SK-N-MC (cell line): ENCODE measurements at regions not wholly inside any gene's neighbourhood (a gene's known extent, or its start where the extent isn't known, plus 50 kb on each side); places are given as distances from the start of the nearest gene placed in this dataset.
A peak's percentile ranks its signal among the peaks of the same experiment; 100 is the strongest.

Experiments used
- DNase-seq: peaks from one replicate; pipeline ENCODE4 v3.0.0-alpha.2; 2011; ENCODE audit warnings: low read depth, low spot score
- H3K27ac ChIP-seq: fragments of 200-600 bp; sonication (generic); 2 replicates; pipeline ENCODE4 v1.5.1; 2016; ENCODE audit warnings: mixed run types
- H3K36me3 ChIP-seq: fragments of 200-600 bp; sonication (generic); 2 replicates; pipeline ENCODE4 v1.6.1; 2017; ENCODE audit warnings: antibody characterized with exemption, low read length, mixed read lengths; ENCODE audit not compliant: insufficient read depth
- H3K4me3 ChIP-seq: fragments of 200-600 bp; sonication (generic); 2 replicates; pipeline ENCODE4 v1.5.1; 2016
- H3K9ac ChIP-seq: fragments of 200-600 bp; sonication (generic); 2 replicates; pipeline ENCODE4 v1.8.0; 2017; ENCODE audit warnings: mixed run types, mixed read lengths; ENCODE audit not compliant: insufficient read length
- H3K9me3 ChIP-seq: fragments of 200-600 bp; sonication (generic); 2 replicates; pipeline ENCODE4 v1.6.1; 2017; ENCODE audit warnings: low read depth, mild to moderate bottlenecking, antibody characterized with exemption, low read length, moderate library complexity, mixed read lengths
- EZH2 ChIP-seq: fragments of 200-600 bp; sonication (generic); IDR thresholded peaks from one replicate; pipeline ENCODE4 v1.6.1; 2017; ENCODE audit warnings: antibody characterized with exemption
- FOXP2 ChIP-seq: optimal IDR thresholded peaks from 2 replicates; pipeline ENCODE3; 2011; ENCODE audit warnings: mild to moderate bottlenecking, moderate library complexity; ENCODE audit not compliant: insufficient read depth; ENCODE audit errors: extremely low read length, control extremely low read depth
- POLR2AphosphoS5 ChIP-seq: IDR thresholded peaks from 2 replicates; pipeline ENCODE4 v1.6.1; 2012; ENCODE audit warnings: mild to moderate bottlenecking, low read depth, low read length, borderline replicate concordance

DNA sequence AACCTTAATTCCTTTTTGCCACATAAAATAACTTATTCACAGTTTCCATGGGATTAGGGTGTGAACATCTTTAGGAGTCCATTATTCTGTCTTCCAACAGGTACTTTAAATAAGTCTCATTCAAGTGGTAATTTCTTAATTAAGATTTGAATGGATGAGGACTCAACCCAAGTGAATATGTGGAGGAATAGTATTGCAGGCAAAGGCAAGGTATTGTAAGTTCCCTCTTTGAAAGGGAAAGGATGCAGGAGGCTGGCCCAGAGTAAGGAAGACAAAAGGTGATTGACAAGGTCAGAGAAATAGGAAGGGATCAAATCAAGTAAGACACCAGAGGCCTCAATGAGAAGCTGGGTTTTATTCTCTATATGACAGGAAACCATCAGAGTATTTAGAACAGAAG is 238.2 kb upstream of the RBMS1 start:
- Histone ChIP-seq H3K4me3 (no peak overlapping the region), H3K27ac (no peak overlapping the region), H3K36me3 (no peaks in the 10 kb centered on the region), H3K9me3 (no peaks in the 10 kb centered on the region), H3K9ac (no peak overlapping the region)
- no peak for DNase-seq
- TF ChIP-seq POLR2AphosphoS5 (no peak), EZH2 (no peak), FOXP2 (no peak)

DNA sequence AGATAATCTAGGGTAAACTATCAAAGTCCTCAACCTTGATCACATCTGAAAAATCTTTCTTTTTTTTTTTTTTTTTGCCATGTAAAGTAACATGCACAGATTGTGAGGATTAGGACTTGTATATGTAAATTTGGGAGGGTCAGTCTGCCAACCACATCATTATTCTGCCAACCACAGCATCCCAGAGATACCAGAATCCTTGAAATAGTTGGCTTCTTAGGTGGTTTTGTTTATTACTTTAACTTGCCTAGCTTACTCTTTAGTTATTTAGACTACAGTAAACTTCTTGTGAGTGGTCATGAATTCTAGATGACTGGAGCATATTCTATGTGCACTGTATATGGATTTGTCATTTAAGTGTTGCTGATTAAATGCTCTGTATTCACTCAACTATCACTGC is 242.1 kb upstream of the RBMS1 start:
- Histone ChIP-seq H3K9me3 (no peaks in the 10 kb centered on the region), H3K4me3 (no peak overlapping the region), H3K27ac (no peak overlapping the region), H3K36me3 (no peaks in the 10 kb centered on the region), H3K9ac (no peak overlapping the region)
- no peak for DNase-seq
- TF ChIP-seq POLR2AphosphoS5 (no peak), EZH2 (no peak), FOXP2 (no peak)

DNA sequence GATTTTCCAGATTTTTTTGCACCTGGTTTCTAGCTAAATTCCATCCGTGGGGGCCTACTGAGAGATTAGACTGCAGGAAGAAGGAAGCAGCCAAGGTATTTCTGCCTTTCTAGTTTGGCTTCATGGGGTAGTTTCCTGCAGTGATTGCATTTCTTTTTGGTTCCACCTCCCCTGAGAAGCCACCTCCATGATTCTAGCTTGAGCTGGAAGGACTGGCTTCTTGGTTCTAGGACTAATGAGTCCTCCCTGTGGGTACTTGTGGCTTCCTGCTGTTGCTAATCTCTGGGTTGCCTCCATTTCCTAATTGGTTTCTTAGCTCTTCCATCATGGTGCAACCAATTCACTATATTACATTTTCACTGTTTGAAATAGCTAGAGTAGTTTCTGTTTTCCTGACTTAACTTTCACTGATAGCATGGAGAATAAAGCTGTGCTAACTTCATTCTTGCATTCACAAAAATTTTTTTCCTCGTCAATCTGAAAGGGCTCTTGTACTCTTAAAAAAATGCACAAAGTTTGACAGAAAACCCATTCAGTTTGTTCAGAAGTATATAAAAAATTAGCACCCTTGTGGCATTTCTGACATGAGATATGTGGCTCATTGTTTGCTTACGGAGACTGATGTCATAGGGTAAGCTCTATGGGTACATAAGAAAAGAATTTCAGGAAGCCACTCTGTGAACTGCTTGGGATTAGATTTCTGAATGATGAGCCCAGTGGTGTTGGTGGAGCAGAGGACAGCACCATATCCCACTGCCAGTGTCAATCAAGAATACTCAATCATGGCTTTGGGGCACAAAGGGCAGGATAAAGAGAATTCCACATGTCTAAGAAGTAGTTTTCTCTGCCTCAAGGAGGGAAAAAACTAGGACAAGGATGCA is 242.8 kb upstream of the RBMS1 start:
- Histone ChIP-seq H3K9ac (no peak overlapping the region), H3K4me3 (no peak overlapping the region), H3K9me3 (no peaks in the 10 kb centered on the region), H3K27ac (peak overlapping the region; percentile 8; the same call in 1 of the 2 replicates), H3K36me3 (no peaks in the 10 kb centered on the region)
- DNase-seq: no peak
- no peak for TF ChIP-seq FOXP2
- TF ChIP-seq EZH2: no peak
- TF ChIP-seq POLR2AphosphoS5: no peak

GRCh38 chr2:160737247-160737646 is 243.6 kb upstream of the RBMS1 start:
- Histone ChIP-seq H3K9ac (no peak overlapping the region), H3K9me3 (no peaks in the 10 kb centered on the region), H3K27ac (peak overlapping the region; percentile 8; the same call in 1 of the 2 replicates), H3K4me3 (no peak overlapping the region), H3K36me3 (no peaks in the 10 kb centered on the region)
- TF ChIP-seq EZH2 (no peak), POLR2AphosphoS5 (no peak), FOXP2 (no peak)
- no peak for DNase-seq

DNA sequence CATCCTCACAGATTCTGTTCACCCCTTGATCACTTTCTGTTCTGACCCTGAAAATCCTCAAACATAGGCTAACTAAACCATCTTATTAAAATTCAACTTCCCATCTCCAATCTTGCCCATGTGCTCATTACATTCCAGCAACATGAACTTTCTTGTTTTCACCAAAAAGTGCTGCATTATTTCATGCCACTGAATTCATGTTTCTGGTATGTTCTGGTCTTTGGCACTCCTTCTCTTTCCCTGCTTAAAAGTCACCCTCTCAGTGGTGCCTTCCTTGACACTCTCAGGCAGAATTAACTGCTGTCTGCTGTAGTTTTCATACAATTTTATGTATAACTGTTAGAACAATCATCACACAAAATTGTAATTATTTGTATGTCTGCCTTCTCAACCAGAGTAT is 247.7 kb upstream of the RBMS1 start:
- Histone ChIP-seq H3K27ac (no peak overlapping the region), H3K9me3 (no peaks in the 10 kb centered on the region), H3K4me3 (no peak overlapping the region), H3K36me3 (no peaks in the 10 kb centered on the region), H3K9ac (no peak overlapping the region)
- TF ChIP-seq FOXP2 (no peak), EZH2 (no peak), POLR2AphosphoS5 (no peak)
- DNase-seq: no peak

DNA sequence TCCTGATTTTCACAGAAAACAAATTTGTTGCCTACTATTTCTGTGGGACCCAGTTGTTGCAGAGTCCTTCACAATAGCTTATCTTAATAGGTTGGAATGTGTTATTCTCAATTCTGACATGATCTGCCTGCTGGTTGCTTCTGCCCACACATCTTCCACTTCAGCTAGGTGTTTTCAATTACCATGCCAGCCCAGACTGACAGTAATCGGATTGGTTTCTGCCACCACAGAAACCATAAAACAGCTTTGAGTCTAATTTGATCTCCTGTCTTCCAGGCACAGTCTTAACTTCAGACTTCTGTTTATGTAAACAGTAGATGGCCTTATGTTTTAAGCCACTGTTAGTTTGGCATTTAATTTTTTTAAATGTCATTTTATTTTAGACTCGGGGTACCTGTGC is 248.2 kb upstream of the RBMS1 start:
- Histone ChIP-seq H3K9ac (no peak overlapping the region), H3K4me3 (no peak overlapping the region), H3K36me3 (no peaks in the 10 kb centered on the region), H3K27ac (no peak overlapping the region), H3K9me3 (no peaks in the 10 kb centered on the region)
- DNase-seq: no peak
- TF ChIP-seq POLR2AphosphoS5: no peak

GRCh38 chr2:160742667-160743066 is 249.1 kb upstream of the RBMS1 start:
- H3K27ac ChIP-seq: no peak overlapping the region
- TF ChIP-seq POLR2AphosphoS5 (no peak), FOXP2 (no peak), EZH2 (no peak)
- no peaks in the 10 kb centered on the region for H3K36me3 ChIP-seq
- no peaks in the 10 kb centered on the region for H3K9me3 ChIP-seq
- H3K9ac ChIP-seq: no peak overlapping the region
- no peak overlapping the region for H3K4me3 ChIP-seq
- DNase-seq: no peak

- Histone ChIP-seq H3K4me3 (no peak overlapping the region), H3K27ac (no peak overlapping the region), H3K9ac (no peak overlapping the region), H3K36me3 (no peaks in the 10 kb centered on the region), H3K9me3 (no peaks in the 10 kb centered on the region)
- TF ChIP-seq EZH2 (no peak), FOXP2 (no peak), POLR2AphosphoS5 (no peak)
- DNase-seq: no peak
These were observed 254.0 kb upstream of the RBMS1 start for GRCh38 chr2:160747501-160748170.

- no peaks in the 10 kb centered on the region; the same call in 1 of the 2 replicates for H3K9me3 ChIP-seq
- H3K9ac ChIP-seq: no peak overlapping the region
- no peak for TF ChIP-seq POLR2AphosphoS5
- TF ChIP-seq FOXP2: no peak
- no peaks in the 10 kb centered on the region for H3K36me3 ChIP-seq
- H3K27ac ChIP-seq: no peak overlapping the region
- DNase-seq: no peak
- no peak overlapping the region for H3K4me3 ChIP-seq
These were observed 257.4 kb upstream of the RBMS1 start for GRCh38 chr2:160751021-160751420.
